B cell (primary cell): ENCODE measurements at regions not wholly inside any gene's neighbourhood (a gene's known extent, or its start where the extent isn't known, plus 50 kb on each side); places are given as distances from the start of the nearest gene placed in this dataset.

Source experiments
- CTCF ChIP-seq: fragments of 200-600 bp; IDR thresholded peaks from one replicate; pipeline ENCODE4 v1.8.0; 2022; ENCODE audit warnings: antibody characterized with exemption, mild to moderate bottlenecking
- EZH2 ChIP-seq: IDR thresholded peaks from 2 replicates; pipeline ENCODE4 v1.6.1; 2012; ENCODE audit warnings: borderline replicate concordance, low read depth, mild to moderate bottlenecking, moderate library complexity, low read length; ENCODE audit not compliant: insufficient read depth, poor library complexity, severe bottlenecking

DNA sequence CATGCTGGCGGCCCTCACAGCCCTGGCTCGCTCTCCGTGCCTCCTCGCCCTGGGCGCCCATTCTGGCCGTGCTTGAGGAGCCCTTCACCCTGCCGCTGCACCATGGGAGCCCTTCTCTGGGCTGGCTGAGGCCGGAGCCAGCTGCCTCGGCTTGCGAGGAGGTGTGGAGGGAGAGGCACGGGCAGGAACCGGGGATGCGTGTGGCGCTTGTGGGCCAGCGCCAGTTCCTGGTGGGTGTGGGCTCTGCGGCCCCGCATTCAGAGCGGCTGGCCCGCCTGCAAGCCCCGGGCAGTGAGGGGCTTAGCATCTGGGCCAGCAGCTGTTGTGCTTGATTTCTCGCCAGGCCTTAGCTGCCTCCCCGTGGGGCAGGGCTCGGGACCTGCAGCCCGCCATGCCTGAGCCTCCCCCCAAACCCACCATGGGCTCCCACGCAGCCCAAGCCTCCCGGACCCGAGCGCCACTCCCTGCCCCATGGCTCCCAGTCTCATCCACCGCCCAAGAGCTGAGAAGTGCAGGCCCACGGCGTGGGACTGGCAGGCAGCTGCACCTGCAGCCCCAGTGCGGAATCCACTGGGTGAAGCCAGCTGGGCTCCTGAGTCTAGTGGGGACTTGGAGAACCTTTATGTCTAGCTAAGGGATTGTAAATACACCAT, 163.4 kb upstream of the LRRC4C start:
- no peak for TF ChIP-seq CTCF
- TF ChIP-seq EZH2 = no peak
